HG03432 (cell line): ENCODE measurements at regions not wholly inside any gene's neighbourhood (a gene's known extent, or its start where the extent isn't known, plus 50 kb on each side); places are given as distances from the start of the nearest gene placed in this dataset.

Experiments
- ATAC-seq: cut with Tn5 transposase; IDR thresholded peaks from one replicate; pipeline ENCODE4 v1.9.1; 2021; ENCODE audit warnings: mild to moderate bottlenecking, moderate library complexity; ENCODE audit not compliant: unreplicated experiment

DNA sequence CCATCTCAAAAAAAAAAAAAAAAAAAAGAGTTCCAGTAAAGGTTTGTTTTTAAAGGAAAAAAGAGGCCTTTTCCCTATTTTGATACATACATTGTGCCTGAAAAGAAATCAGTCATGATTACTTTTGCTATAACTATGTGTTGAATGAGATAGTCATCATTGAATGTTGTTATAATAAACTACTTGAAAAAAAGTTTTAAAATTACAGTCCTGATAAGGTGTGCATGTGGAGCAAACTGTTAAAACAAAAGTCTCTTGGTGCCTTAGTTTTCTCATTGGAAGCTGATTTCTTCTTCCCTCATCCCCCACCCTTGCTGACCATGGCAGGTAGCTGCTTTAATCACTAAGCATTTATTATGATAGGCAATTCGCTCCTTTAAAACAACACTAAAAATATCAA lies 172.3 kb upstream of the TBCA start:
- ATAC-seq, result no peak

DNA sequence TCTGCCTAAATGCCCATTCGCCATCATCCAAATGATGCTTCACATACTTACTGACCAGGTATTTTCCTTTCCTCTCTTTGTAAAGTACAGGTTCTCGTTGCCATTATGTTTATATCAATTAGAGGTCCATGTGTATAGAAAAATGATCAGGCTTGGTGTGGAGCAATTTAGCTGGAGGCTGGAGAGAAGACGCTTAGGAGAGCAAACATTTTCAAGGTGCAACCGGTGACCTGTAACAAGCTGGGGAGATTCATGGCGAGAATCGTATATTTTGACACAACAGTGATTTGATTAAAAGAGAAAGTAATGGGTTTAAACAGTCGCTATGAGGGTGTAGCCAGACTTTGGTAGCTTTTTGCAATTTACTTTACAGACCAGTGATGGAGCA lies 170.9 kb upstream of the TBCA start:
- ATAC-seq, result no peak

DNA sequence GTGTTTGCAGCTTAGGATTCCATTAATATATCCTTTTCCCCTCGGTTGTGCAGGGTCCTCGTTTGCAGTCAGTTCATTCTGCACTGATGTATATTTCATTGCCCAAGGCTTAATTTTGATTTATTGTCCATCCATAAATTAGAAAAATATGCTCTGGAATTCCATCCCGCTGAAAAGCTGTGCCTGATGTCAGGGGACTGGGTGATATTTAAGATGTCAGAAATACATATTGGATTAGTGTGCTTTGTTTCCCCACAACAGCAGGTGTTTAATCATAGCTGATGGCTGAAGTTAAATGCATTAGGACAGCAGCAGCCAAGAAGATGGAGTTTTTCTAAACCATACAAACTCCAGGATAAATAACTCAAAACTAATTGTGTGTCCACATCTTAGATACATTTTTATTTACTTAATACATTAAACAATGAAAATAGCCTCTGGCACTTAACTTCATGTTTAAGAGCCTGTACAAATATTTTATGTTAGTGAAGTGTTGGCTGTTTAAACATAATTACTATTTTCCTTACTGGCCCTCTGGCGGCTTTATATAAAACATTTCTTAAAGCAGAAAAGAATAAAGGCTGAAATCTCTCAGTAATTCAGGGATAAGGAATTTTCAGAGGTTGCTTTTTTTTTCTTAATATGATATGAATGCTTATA lies 170.4 kb upstream of the TBCA start:
- no peak for ATAC-seq

DNA sequence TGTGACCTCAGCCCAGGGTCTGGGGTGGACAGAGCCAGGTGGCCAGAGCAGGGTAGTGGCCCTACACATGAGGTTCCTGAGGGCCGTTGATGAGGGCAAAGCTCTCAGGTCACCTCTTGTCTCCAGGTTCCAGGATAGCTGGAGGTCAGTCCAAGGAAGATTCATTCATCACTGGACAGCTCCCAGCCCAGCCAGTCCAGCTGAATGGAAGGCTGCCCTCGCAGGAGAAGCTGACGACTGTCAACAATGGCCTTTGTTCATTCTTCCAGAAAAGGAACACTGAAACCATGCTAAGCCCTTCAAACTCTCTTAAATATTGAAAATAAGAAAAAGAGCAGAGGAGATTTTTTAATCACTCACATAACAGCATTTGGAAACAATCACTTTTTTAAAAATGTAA lies 169.7 kb upstream of the TBCA start:
- no peak for ATAC-seq

DNA sequence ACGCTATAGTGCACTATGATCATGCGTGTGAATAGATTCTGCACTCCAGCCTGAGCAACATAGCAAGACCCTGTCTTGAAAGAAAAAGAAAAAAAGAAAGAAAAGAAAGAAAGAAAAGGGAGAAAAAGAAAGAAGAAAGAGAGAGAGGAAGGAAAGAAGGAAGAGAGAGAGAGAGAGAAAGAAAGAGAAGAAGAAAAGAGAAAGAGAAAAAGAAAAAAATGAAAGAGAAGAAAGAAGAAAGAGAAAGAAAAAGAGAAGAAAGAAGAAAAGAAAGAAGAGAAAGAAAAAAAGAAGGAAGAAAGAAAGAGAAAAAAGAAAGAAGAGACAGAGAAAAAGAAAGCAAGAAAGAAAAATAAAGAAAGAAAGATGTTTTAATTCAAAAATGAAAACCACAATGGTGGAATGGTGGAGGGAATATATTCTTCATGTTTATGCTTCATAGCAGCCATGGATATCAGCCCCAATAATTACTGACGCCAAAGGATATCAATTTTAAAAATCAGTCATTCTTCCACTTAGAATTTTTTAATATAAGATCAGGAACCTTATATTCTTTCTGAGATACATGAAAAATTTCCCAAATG lies 168.7 kb upstream of the TBCA start:
- no peak for ATAC-seq

DNA sequence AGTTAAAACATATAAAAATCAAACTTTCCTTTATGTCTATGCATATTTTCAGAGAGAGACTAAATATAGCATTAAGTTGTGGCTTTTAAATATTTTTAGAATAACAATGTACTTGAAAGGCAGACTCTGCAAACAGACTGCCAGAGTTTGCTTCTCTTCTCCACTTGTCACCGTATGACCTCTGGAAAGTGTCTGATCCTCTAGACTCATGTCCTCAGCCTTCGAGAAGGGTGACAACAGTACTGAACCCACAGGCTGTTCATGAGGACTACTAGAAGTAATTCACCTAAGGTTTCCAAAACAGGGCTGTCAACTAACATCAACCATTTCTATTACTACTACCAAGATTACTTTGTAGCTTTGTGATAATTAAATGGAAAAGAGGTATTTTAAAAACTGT lies 167.7 kb upstream of the TBCA start:
- ATAC-seq, result no peak

DNA sequence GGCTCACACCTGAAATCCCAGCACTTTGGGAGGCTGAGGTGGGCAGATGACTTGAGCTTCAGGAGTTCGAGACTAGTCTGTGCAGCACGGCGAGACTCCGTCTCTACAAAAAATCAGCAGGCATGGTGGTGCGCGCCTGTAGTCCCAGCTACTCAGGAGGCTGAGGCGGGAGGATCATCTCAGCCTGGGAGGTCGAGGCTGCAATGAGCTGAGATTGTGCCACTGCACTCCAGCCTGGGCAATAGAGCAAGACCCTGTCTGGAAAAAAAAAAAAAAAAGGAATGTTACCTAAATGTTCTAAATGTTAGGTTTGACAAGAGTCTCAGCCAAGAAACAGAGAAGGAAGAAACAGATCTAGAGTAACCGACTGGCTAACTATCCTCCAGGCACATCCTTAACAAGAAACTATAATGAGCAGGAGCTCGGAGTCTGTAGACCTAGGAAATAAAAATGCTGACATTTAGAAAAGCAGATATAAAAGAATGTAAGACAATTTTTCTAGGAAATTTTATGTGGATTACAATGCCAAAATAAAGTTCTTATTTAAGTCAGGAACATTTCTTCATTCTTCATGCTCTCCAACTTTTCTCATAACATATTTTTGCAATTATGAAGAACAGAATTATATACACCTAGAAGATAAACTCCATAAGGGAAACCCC lies 166.6 kb upstream of the TBCA start:
- ATAC-seq, result no peak

DNA sequence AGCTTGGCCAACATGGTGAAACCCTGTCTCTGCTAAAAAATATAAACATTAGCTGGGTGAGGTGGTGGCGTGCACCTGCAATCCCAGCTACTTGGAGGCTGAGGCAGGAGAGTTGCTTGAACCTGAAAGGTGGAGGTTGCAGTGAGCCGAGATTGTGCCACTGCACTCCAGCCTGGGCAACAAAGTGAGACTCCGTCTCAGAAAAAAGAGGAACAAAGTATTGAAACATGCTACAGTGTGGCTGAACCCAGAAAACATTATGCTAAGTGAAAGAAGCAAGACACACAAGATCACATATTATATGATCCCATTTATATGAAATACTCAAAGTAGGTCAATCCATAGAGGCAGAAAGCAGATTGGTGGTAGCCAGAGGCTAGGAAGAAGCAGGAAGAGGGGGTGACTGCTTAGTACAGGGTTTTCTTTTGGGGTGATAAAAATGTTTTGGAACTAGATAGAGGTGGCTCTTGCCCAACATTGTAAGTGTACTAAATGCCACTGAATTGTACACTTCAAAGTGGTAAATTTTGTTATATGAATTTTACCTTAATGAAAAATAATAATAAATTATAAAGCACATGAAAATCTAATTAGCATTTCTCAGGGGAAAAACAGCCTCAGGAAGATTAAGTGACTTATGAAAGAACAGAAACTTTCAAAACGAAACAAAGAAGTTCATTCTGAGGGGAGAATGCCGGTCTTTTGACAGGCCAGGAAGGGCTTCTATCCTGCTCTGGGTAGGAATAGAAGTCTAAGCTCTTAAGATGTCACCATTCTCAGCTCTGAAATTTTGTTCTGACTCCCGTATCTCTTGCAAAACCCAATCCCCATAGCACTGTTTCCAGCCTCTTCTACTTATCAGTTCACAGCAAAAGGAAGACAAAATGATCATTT lies 161.1 kb upstream of the TBCA start:
- ATAC-seq, result peak; percentile 84

DNA sequence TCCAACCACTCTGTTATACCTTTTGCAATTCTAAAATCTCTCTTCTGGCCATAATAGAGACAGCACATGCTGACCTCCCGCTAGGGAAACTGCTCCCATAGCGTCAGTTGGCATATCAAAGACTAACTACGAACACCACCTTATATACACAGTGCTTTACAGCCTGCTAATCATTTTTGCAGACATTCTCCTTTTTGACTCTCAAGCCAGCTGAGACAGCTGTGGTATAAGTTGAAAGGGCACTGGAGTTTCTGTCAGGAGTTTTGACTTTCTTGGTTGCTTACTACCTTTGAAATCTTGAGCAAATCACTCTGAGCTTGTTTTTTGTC lies 160.2 kb upstream of the TBCA start:
- ATAC-seq, result peak; percentile 31

DNA sequence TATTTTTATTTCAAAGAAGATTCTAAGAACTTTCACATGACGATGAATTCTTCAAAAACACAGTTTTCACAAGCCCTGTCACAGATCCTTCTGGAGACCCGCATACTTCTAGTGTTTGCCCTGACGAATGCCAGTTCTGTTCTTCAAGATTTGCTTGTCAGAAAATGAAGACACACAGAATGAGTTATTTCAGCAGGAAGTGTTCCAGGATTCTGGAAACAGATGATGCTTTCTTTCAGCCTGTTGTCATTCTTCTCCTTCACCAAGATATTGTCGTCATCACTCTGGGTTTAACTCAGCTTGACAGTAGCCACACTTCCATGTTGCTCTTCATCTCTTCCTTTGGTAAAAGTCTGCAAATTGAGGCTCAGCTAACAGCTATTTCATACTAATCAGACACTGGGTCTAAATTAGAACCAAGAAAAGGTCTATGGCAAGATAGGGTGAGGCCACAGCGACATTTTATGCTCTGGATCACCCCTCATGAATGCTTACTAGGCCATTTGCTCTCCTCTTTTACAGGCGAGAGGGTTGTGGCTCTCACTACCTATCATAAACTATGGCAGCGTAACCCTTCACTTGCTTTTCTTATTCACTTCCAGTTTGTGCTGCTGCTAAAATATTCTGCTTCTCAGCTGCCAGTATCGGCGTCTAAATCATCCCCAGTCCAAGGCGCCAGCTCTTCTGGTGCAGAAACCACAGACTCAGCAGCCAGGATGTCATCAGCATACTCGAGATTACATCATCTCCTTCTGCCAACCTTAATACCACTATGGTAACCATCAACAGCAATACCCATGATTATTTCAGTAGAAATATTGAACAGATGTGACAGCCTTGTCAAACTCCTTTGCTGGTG lies 159.6 kb upstream of the TBCA start:
- peak; percentile 62 for ATAC-seq

DNA sequence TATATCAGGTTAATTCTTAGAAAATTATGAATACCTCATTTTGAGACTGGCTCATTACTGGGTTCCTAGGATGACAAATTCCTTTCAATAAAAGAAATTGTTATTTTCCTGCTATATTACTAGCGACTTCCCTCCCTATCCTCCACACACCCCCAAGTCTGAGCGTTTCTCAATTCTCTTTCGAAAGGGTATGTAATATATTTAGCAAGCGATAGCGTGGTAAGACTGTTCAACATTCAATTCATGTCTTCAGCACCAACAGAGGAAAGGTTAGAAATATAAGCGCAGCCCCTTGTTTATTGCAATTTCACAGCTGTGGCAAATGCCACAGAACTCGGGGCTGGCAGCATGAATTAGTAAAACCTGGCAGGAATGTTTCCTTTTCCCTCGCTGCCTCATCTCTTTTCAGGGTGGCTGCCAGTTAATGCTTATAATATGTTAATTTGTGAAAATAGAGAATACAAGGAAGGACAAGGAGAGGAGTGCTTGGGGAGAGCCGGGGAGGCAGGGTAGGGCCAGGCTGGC lies 152.7 kb upstream of the TBCA start:
- ATAC-seq, result no peak

DNA sequence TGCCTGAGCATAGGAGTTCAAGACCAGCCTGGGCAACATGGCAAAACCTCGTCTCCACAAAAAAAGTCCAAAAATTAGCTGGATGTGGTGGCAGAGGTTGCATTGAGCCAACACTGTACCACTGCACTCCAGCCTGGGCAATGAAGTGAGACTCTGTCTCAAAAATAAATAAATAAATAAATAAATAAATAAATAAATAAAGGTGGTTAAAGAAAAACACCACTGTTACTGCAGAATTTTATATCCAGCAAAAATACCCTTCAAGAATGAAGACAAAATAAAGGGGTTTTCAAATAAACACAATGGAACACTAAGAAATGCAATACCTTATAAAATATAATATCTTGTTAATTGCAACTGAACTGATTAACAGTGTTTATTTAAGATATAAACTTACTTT lies 150.2 kb upstream of the TBCA start:
- no peak for ATAC-seq

DNA sequence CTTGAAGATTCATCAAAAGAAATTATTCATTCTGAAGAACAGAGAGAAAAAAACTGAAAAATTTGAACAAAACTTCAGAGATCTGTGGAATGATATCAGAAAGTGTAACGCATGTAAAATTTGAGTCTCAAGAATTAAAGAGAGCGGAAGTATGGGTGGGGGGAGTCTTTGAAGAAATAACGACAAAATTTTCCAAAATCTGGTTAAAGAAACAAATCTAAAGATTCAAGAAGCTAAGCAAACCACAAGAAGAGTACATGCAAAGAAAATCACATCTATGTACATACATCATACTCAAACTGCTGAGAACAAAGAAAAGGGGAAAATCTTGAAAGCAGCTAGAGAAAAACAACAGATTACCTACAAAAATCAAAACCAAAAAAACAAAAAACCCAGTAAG lies 149.4 kb upstream of the TBCA start:
- ATAC-seq, result no peak

DNA sequence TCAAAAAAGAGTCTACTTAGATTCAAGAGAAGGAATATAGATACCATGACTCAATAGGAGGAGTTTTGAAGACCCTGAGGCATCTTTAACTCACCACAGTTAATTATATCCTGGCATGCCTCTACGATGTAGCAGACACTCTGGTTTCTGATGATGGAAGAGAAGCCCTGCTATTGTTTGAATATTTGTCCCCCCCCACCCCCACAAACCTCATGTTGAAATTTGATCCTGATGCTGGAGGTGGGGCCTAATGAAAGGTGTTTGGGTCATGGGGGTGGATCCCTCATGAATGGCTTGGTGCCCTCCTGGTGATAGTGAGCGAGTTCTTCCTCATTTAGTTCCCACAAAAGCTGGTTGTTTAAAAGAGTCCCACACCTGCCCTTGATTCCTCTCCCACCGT lies 147.9 kb upstream of the TBCA start:
- no peak for ATAC-seq

DNA sequence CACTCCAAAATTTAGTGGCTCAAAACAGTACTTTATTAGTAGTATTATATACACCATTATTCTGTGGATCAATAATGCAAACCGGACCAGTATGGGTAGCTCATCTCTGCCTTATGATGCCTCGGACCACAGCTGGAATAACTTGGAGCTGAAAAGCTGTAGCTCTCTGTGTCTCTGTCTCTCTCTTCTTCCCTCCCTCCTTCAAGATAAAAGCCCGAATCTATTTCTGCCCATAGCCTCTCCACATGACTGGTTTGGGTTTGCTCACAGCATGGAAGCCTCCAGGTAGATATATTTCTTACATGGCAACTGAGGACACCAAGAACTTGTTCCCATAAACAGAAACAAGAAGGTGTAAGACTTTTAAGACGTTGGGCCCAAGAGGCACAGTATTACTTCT lies 147.5 kb upstream of the TBCA start:
- no peak for ATAC-seq

DNA sequence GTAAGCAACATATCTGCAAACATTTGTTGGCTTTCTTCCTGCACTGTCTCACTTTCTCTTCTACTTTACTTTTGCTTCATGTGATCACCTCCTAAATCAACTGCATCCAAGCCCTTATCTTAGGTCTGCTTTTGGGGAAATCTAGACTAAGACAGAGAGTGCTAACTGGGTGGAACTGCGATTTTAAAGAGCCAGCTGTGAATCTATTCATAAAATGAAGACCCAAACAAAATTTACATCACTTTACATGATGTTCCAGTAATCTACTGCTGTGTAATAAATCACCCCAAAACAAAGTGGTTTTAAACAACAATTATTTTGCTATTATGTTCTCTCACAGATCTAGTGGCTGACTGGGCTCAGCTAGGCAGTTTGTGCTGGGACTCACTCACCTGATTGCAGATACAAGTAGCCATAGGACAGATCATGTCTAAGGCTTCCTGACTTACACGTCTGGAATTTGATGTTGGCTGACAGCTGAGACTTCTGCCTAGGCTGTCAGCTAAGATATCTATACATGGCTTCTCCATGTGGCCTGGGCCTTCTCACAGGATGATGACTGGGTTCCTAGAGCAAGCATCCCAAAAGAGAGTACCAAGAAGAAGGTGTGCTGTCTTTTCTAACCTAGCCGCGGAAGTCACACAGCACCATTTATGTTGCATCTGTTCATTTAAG lies 145.1 kb upstream of the TBCA start:
- ATAC-seq, result no peak

DNA sequence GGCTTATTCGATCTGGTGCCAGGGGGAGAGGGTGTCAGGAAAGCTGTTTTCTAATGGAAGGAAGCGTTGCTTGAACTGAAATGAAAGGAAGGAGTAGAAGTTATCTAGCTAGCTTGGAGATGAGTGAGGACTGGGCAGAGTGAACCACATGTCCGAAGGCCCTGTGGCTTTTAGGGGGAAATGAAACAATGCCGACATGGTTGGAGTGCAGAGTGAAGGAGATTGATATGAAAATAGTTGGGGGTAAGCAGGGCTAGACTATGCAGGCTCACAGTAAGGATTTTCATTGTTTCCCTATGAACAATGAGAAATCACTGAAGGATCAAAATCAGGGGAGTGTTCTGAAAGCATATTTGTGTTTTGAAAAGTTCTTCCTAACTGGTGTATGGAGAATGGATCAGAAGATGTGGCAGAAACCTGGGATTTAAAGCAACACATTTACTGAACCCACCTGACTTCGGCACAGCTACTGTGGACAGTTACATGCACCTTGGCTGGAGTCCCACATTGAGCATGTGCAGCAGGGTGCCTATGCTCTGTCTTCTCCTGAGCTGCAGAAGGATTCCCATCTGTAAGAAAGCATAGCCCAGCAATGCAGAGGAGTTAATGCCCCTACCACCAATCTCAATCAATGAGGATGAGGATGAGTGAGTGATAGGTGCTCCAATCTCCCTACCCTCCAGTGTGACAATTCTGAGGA lies 144.4 kb upstream of the TBCA start:
- ATAC-seq, result no peak

DNA sequence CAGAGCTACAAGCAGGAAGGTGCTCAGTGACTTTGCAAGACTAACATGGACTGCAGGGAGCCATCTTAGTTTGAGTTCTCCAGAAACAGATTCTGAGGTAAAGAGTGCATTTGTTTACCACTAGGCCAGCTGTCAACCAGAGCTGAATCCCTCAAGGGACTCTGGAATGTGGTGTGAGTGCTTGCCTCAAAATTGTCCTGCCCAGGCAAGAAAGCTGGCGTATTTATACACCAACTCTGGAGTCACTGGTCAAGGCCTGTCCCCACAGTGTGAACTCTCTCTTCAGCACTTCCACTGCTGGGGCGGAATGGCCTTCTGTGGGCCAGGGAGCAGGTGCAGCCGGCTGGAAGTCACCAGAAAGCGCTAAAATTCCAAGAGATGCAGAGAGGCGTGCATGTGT lies 139.2 kb upstream of the TBCA start:
- no peak for ATAC-seq

DNA sequence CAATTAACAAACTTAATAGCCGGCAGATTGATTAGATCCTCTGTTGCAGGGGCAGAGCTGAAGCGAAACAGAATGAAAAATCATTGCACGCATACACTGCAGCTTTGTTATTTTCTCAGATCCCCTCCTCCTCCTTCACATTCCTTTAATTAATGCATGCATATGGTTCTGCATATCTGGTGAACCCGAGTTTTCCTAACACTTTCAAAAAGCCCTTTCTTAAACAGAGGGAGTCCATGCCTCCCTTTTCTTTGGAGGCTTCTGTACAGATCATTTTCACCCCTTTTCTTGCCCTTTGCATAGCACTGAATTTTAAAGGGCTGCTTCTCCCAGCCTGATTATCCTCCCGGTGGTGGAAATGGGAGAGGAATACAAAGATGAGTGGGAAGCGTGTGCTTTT lies 136.6 kb upstream of the TBCA start:
- ATAC-seq, result no peak
